SU-DHL-6 (cell line): ENCODE measurements at regions not wholly inside any gene's neighbourhood (a gene's known extent, or its start where the extent isn't known, plus 50 kb on each side); places are given as distances from the start of the nearest gene placed in this dataset.

Experiments used
- EZH2phosphoT487 ChIP-seq: fragments of 200-600 bp; sonication (generic), shearing (Covaris generic); conservative IDR thresholded peaks from 2 replicates; pipeline ENCODE4 v1.6.1; 2018; ENCODE audit warnings: mild to moderate bottlenecking, antibody characterized with exemption, low read length, moderate library complexity, mixed read lengths
- TF ChIP-seq, protein P1 (sequence below): fragments of 200-600 bp; sonication (generic); IDR thresholded peaks from one replicate; pipeline ENCODE4 v1.5.1; 2017; ENCODE audit warnings: antibody characterized with exemption, mild to moderate bottlenecking, low read length, moderate library complexity; ENCODE audit not compliant: insufficient read depth, poor library complexity, severe bottlenecking

DNA sequence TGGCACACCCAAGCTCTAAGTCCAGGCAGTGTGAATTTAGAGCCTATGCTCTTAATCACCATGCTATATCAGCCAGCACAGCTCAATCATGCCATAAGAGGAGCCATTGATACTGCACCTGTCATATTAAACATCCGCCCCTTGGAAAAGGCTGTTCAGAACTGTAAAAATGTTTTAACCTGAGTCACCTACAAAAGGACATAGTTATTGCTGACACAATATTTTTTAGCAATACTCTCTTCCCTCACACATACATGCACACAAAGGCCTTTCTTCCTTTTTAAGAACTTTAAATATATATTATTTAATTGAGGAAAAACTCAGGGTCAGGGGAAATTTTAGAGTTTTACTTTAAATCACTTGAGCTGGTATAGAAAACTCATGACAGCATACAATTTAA is 83.5 kb upstream of the ATXN7L3B start:
- TF ChIP-seq, protein P1, sequence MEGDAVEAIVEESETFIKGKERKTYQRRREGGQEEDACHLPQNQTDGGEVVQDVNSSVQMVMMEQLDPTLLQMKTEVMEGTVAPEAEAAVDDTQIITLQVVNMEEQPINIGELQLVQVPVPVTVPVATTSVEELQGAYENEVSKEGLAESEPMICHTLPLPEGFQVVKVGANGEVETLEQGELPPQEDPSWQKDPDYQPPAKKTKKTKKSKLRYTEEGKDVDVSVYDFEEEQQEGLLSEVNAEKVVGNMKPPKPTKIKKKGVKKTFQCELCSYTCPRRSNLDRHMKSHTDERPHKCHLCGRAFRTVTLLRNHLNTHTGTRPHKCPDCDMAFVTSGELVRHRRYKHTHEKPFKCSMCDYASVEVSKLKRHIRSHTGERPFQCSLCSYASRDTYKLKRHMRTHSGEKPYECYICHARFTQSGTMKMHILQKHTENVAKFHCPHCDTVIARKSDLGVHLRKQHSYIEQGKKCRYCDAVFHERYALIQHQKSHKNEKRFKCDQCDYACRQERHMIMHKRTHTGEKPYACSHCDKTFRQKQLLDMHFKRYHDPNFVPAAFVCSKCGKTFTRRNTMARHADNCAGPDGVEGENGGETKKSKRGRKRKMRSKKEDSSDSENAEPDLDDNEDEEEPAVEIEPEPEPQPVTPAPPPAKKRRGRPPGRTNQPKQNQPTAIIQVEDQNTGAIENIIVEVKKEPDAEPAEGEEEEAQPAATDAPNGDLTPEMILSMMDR, result no peak
- TF ChIP-seq EZH2phosphoT487, result no peak
